Nephron progenitor cell (in vitro differentiated cells): ENCODE measurements at regions not wholly inside any gene's neighbourhood (a gene's known extent, or its start where the extent isn't known, plus 50 kb on each side); places are given as distances from the start of the nearest gene placed in this dataset.
A peak's percentile ranks its signal among the peaks of the same experiment; 100 is the strongest.

Experiments
- DNase-seq: peaks from one replicate; pipeline ENCODE4 v3.0.0; 2021
- H3K27ac Mint-ChIP-seq: 2 replicates; pipeline ENCODE4 v1.8.0; 2021; ENCODE audit warnings: mild to moderate bottlenecking, moderate library complexity, mixed read lengths
- H3K27me3 Mint-ChIP-seq: 2 replicates; pipeline ENCODE4 v1.8.0; 2021; ENCODE audit warnings: mild to moderate bottlenecking, low read depth, mixed read lengths; ENCODE audit not compliant: poor library complexity
- H3K36me3 Mint-ChIP-seq: 2 replicates; pipeline ENCODE4 v1.8.0; 2021; ENCODE audit warnings: low read depth, mixed read lengths
- H3K4me1 Mint-ChIP-seq: 2 replicates; pipeline ENCODE4 v1.8.0; 2021; ENCODE audit warnings: mixed read lengths
- H3K4me3 Mint-ChIP-seq: 2 replicates; pipeline ENCODE4 v1.8.0; 2021; ENCODE audit warnings: mild to moderate bottlenecking, moderate library complexity, mixed read lengths
- H3K9me3 Mint-ChIP-seq: 2 replicates; pipeline ENCODE4 v1.8.0; 2021; ENCODE audit warnings: mild to moderate bottlenecking, moderate library complexity, mixed read lengths
- CTCF ChIP-seq: fragments of 200-600 bp; sonication (generic); IDR thresholded peaks from 2 replicates; pipeline ENCODE4 v1.5.0; 2021; ENCODE audit warnings: antibody characterized with exemption

- no peak for DNase-seq
- Mint-ChIP-seq H3K4me1 (no peaks in the 10 kb centered on the region), H3K27me3 (no peaks in the 10 kb centered on the region), H3K4me3 (no peak overlapping the region), H3K36me3 (no peaks in the 10 kb centered on the region), H3K9me3 (no peaks in the 10 kb centered on the region), H3K27ac (peak overlapping the region; percentile 46)
- TF ChIP-seq CTCF: no peak
Observed at GRCh38 chr12:20174528-20175175, 193.7 kb upstream of the PDE3A start.

GRCh38 chr12:20175704-20176388 is 192.5 kb upstream of the PDE3A start:
- no peak for TF ChIP-seq CTCF
- Mint-ChIP-seq H3K27ac (no peak overlapping the region), H3K27me3 (no peaks in the 10 kb centered on the region)

GRCh38 chr12:20181416-20182180 is 186.7 kb upstream of the PDE3A start:
- TF ChIP-seq CTCF: no peak
- DNase-seq: no peak
- H3K36me3 Mint-ChIP-seq: no peaks in the 10 kb centered on the region
- no peak overlapping the region for H3K4me3 Mint-ChIP-seq
- H3K27ac Mint-ChIP-seq: no peak overlapping the region
- no peaks in the 10 kb centered on the region for H3K4me1 Mint-ChIP-seq
- H3K9me3 Mint-ChIP-seq: no peaks in the 10 kb centered on the region
- peaks cover 2% of the 10 kb centered on the region for H3K27me3 Mint-ChIP-seq

More at GRCh38 chr12:20175704-20176388, 192.5 kb upstream of the PDE3A start:
- H3K4me1 Mint-ChIP-seq: no peaks in the 10 kb centered on the region
- no peaks in the 10 kb centered on the region for H3K9me3 Mint-ChIP-seq
- H3K4me3 Mint-ChIP-seq: no peak overlapping the region
- no peak for DNase-seq
- H3K36me3 Mint-ChIP-seq: no peaks in the 10 kb centered on the region

GRCh38 chr12:20183563-20183962 is 184.8 kb upstream of the PDE3A start:
- DNase-seq: no peak
- peaks cover 5% of the 10 kb centered on the region for H3K4me1 Mint-ChIP-seq
- no peaks in the 10 kb centered on the region for H3K9me3 Mint-ChIP-seq
- no peak overlapping the region for H3K4me3 Mint-ChIP-seq
- H3K27ac Mint-ChIP-seq: no peak overlapping the region
- peaks cover 2% of the 10 kb centered on the region for H3K27me3 Mint-ChIP-seq
- no peak for TF ChIP-seq CTCF
- H3K36me3 Mint-ChIP-seq: no peaks in the 10 kb centered on the region

GRCh38 chr12:20184514-20184913 is 183.8 kb upstream of the PDE3A start:
- Mint-ChIP-seq H3K27ac (no peak overlapping the region), H3K4me3 (no peak overlapping the region), H3K36me3 (no peaks in the 10 kb centered on the region), H3K4me1 (peaks cover 15% of the 10 kb centered on the region), H3K9me3 (no peaks in the 10 kb centered on the region), H3K27me3 (peaks cover 2% of the 10 kb centered on the region)
- no peak for DNase-seq
- TF ChIP-seq CTCF: no peak
